NCI-H526 treated with DMSO at 0.1 percent for 48 hours (cell line): ENCODE measurements at regions not wholly inside any gene's neighbourhood (a gene's known extent, or its start where the extent isn't known, plus 50 kb on each side); places are given as distances from the start of the nearest gene placed in this dataset.
"Not testable (repeated sequence)": the region's sequence is repeated elsewhere in the genome, so short reads cannot be mapped to it uniquely, and the experiment has no call there.

Source experiments
- DNase-seq: peaks from one replicate; lab custom pipeline; 2025; lab: John Stamatoyannopoulos, UW

GRCh38 chr14:84991021-84991420 lies 538.9 kb upstream of the FLRT2 start:
- DNase-seq = no peak

- no peak for DNase-seq
These were observed 531.7 kb upstream of the FLRT2 start for GRCh38 chr14:84998216-84998615.

GRCh38 chr14:85002846-85003245 lies 527.1 kb upstream of the FLRT2 start:
- DNase-seq = no peak

GRCh38 chr14:85003805-85004204 lies 526.1 kb upstream of the FLRT2 start:
- no peak for DNase-seq

- no peak for DNase-seq
These were observed 520.4 kb upstream of the FLRT2 start for GRCh38 chr14:85009506-85009905.

- DNase-seq = no peak
These were observed 519.8 kb upstream of the FLRT2 start for GRCh38 chr14:85010186-85010585.

- no peak for DNase-seq
These were observed 513.4 kb upstream of the FLRT2 start for GRCh38 chr14:85016496-85016895.

- not testable (repeated sequence) for DNase-seq
These were observed 506.1 kb upstream of the FLRT2 start for GRCh38 chr14:85023866-85024265.

- no peak for DNase-seq
These were observed 505.0 kb upstream of the FLRT2 start for GRCh38 chr14:85024931-85025330.

GRCh38 chr14:85027681-85028370 lies 502.1 kb upstream of the FLRT2 start:
- no peak for DNase-seq

- no peak for DNase-seq
These were observed 492.5 kb upstream of the FLRT2 start for GRCh38 chr14:85037411-85037810.

GRCh38 chr14:85038526-85039352 lies 491.2 kb upstream of the FLRT2 start:
- no peak for DNase-seq

- DNase-seq = no peak
These were observed 490.7 kb upstream of the FLRT2 start for GRCh38 chr14:85039353-85039626.

GRCh38 chr14:85040046-85040685 lies 489.8 kb upstream of the FLRT2 start:
- no peak for DNase-seq

- DNase-seq = no peak
These were observed 488.3 kb upstream of the FLRT2 start for GRCh38 chr14:85041618-85042017.

- DNase-seq = no peak
These were observed 487.6 kb upstream of the FLRT2 start for GRCh38 chr14:85042301-85042700.

- no peak for DNase-seq
These were observed 479.8 kb upstream of the FLRT2 start for GRCh38 chr14:85050180-85050579.

- no peak for DNase-seq
These were observed 477.3 kb upstream of the FLRT2 start for GRCh38 chr14:85052646-85053045.

- no peak for DNase-seq
These were observed 475.8 kb upstream of the FLRT2 start for GRCh38 chr14:85054178-85054577.

- no peak for DNase-seq
These were observed 473.7 kb upstream of the FLRT2 start for GRCh38 chr14:85056267-85056666.

- no peak for DNase-seq
These were observed 472.7 kb upstream of the FLRT2 start for GRCh38 chr14:85057221-85057620.

- DNase-seq = no peak
These were observed 471.8 kb upstream of the FLRT2 start for GRCh38 chr14:85058150-85058549.

GRCh38 chr14:85060121-85060520 lies 469.8 kb upstream of the FLRT2 start:
- DNase-seq = no peak
